ENCODE measurements at regions not wholly inside any gene's neighbourhood (a gene's known extent, or its start where the extent isn't known, plus 50 kb on each side); places are given as distances from the start of the nearest gene placed in this dataset.

DNA sequence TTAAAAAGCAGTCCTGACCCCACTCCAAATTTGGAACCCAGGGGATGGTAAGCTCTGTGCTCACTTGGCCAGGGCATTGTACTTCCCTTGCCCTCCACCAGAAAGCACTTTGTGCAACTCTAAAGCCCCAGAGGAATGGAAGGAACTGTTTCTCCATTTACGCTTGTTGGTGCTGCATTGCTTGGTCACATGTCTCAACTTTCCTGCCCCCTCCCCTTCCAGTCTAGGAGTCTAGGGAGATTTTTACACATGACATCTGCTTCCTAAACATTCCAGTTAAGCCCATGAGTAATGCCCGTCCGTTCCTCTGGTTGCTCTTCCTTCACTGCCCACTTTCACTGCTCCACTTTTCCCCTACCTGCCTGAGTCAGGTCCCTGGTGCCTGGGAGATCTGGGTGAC lies 92.6 kb upstream of the MAP1LC3B2 start:
- no peaks in the 10 kb centered on the region for H3K4me1 ChIP-seq (ENCODE audit: control insufficient read depth, extremely low read depth, insufficient read depth, low read length)
- H3K4me3 ChIP-seq (replicated peaks in 1 of 4; ENCODE audit: control extremely low read depth in 1 of 4, insufficient read depth in 1 of 4, low read depth in 3 of 4, low read length in 4 of 4), result no peak overlapping the region
- no peak overlapping the region for H2AFZ ChIP-seq (ENCODE audit: low read length)
- H3K4me2 ChIP-seq (ENCODE audit: extremely low read depth, insufficient read depth, low read length), result no peak overlapping the region
- TF ChIP-seq, protein P1, sequence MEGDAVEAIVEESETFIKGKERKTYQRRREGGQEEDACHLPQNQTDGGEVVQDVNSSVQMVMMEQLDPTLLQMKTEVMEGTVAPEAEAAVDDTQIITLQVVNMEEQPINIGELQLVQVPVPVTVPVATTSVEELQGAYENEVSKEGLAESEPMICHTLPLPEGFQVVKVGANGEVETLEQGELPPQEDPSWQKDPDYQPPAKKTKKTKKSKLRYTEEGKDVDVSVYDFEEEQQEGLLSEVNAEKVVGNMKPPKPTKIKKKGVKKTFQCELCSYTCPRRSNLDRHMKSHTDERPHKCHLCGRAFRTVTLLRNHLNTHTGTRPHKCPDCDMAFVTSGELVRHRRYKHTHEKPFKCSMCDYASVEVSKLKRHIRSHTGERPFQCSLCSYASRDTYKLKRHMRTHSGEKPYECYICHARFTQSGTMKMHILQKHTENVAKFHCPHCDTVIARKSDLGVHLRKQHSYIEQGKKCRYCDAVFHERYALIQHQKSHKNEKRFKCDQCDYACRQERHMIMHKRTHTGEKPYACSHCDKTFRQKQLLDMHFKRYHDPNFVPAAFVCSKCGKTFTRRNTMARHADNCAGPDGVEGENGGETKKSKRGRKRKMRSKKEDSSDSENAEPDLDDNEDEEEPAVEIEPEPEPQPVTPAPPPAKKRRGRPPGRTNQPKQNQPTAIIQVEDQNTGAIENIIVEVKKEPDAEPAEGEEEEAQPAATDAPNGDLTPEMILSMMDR (conservative IDR thresholded peaks at IDR 0.05 in 1 of 2, IDR thresholded peaks at IDR 0.05 in 1 of 2; ENCODE audit: low read depth in 1 of 2, low read length in 2 of 2), result no peak
- TF ChIP-seq EZH2 (IDR thresholded peaks at IDR 0.05; ENCODE audit: low read length, missing control alignments), result no peak
- no peaks in the 10 kb centered on the region for H3K27me3 ChIP-seq (ENCODE audit: control insufficient read depth, insufficient read depth, low read length)
- H3K9ac ChIP-seq (ENCODE audit: insufficient read depth, low read length), result no peak overlapping the region
- H3K36me3 ChIP-seq (ENCODE audit: control insufficient read depth, insufficient read depth, low read length), result no peaks in the 10 kb centered on the region
- H3K79me2 ChIP-seq (ENCODE audit: control insufficient read depth, insufficient read depth, low read length), result no peaks in the 10 kb centered on the region
- H3K27ac ChIP-seq (ENCODE audit: insufficient read depth, low read length), result no peak overlapping the region
- DNase-seq (ENCODE audit: low read depth in 2 of 2), result peak; percentile 21 to 52
- H3K9me3 ChIP-seq (ENCODE audit: control insufficient read depth, insufficient read depth, low read depth, low read length), result no peaks in the 10 kb centered on the region
- no peaks in the 10 kb centered on the region for H4K20me1 ChIP-seq (ENCODE audit: control insufficient read depth, extremely low read depth, insufficient read depth, low read length)

DNA sequence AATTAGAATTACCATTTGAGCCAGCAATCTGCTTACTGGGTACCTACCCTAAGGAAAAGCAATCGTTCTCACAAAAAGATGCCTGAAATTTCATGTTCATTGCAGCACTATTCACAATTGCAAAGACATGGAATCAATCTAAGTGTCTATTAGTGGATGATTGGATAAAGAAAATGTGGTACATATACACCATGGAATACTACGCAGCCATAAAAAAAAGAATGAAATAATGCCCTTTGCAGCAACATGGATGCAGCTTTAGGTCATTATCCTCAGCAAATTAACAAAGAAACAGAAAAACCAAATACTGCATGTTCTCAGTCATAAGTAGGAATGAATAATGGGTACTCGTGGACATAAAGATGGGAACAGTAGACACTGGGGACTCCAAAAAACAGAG lies 89.8 kb upstream of the MAP1LC3B2 start:
- H4K20me1 ChIP-seq (ENCODE audit: control insufficient read depth, extremely low read depth, insufficient read depth, low read length), result no peaks in the 10 kb centered on the region
- no peak overlapping the region for H3K9ac ChIP-seq (ENCODE audit: insufficient read depth, low read length)
- no peaks in the 10 kb centered on the region for H3K27me3 ChIP-seq (ENCODE audit: control insufficient read depth, insufficient read depth, low read length)
- no peak overlapping the region for H2AFZ ChIP-seq (ENCODE audit: low read length)
- TF ChIP-seq EZH2 (IDR thresholded peaks at IDR 0.05; ENCODE audit: low read length, missing control alignments), result no peak
- TF ChIP-seq, protein P1 (conservative IDR thresholded peaks at IDR 0.05 in 1 of 2, IDR thresholded peaks at IDR 0.05 in 1 of 2; ENCODE audit: low read depth in 1 of 2, low read length in 2 of 2), result no peak
- H3K4me3 ChIP-seq (replicated peaks in 1 of 4; ENCODE audit: control extremely low read depth in 1 of 4, insufficient read depth in 1 of 4, low read depth in 3 of 4, low read length in 4 of 4), result no peak overlapping the region
- H3K9me3 ChIP-seq (ENCODE audit: control insufficient read depth, insufficient read depth, low read depth, low read length), result no peaks in the 10 kb centered on the region
- H3K4me1 ChIP-seq (ENCODE audit: control insufficient read depth, extremely low read depth, insufficient read depth, low read length), result no peaks in the 10 kb centered on the region
- no peak overlapping the region for H3K4me2 ChIP-seq (ENCODE audit: extremely low read depth, insufficient read depth, low read length)
- no peak overlapping the region for H3K27ac ChIP-seq (ENCODE audit: insufficient read depth, low read length)
- H3K36me3 ChIP-seq (ENCODE audit: control insufficient read depth, insufficient read depth, low read length), result no peaks in the 10 kb centered on the region
- no peaks in the 10 kb centered on the region for H3K79me2 ChIP-seq (ENCODE audit: control insufficient read depth, insufficient read depth, low read length)
- no peak for DNase-seq (ENCODE audit: low read depth in 2 of 2)

DNA sequence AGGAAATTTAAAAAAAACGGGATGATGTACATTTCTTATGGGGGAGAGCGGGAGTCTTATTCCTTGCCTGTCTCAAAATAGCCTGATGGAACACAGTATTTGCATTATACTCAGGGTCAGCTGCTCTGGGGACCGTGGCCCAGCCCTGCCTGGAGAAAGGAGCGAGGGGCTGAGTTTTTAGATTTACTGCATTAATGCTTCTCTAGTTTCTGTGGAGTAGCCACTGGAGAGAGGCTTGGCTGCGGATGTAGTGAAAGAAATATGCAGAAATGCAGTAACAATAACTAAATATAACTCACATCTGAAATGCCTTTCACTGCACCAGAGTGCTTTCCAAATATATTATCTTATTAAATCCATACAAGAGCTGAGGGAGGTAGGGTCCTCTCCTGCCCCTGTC lies 87.6 kb upstream of the MAP1LC3B2 start:
- Histone ChIP-seq H3K36me3 (ENCODE audit: control insufficient read depth, insufficient read depth, low read length) (no peaks in the 10 kb centered on the region), H3K9me3 (ENCODE audit: control insufficient read depth, insufficient read depth, low read depth, low read length) (no peaks in the 10 kb centered on the region), H3K9ac (ENCODE audit: insufficient read depth, low read length) (no peak overlapping the region), H3K27me3 (ENCODE audit: control insufficient read depth, insufficient read depth, low read length) (no peaks in the 10 kb centered on the region), H4K20me1 (ENCODE audit: control insufficient read depth, extremely low read depth, insufficient read depth, low read length) (no peaks in the 10 kb centered on the region), H2AFZ (ENCODE audit: low read length) (no peak overlapping the region), H3K4me2 (ENCODE audit: extremely low read depth, insufficient read depth, low read length) (no peak overlapping the region), H3K4me1 (ENCODE audit: control insufficient read depth, extremely low read depth, insufficient read depth, low read length) (no peaks in the 10 kb centered on the region), H3K4me3 (replicated peaks in 1 of 4; ENCODE audit: control extremely low read depth in 1 of 4, insufficient read depth in 1 of 4, low read depth in 3 of 4, low read length in 4 of 4) (no peak overlapping the region), H3K27ac (ENCODE audit: insufficient read depth, low read length) (no peak overlapping the region), H3K79me2 (ENCODE audit: control insufficient read depth, insufficient read depth, low read length) (no peaks in the 10 kb centered on the region)
- DNase-seq (ENCODE audit: low read depth in 2 of 2), result no peak
- TF ChIP-seq, protein P1 (conservative IDR thresholded peaks at IDR 0.05 in 1 of 2, IDR thresholded peaks at IDR 0.05 in 1 of 2; ENCODE audit: low read depth in 1 of 2, low read length in 2 of 2), result no peak
- TF ChIP-seq EZH2 (IDR thresholded peaks at IDR 0.05; ENCODE audit: low read length, missing control alignments), result no peak

Data from fibroblast of lung (primary cell).